ENCODE measurements at regions not wholly inside any gene's neighbourhood (a gene's known extent, or its start where the extent isn't known, plus 50 kb on each side); places are given as distances from the start of the nearest gene placed in this dataset.

GRCh38 chr14:86652526-86652925, 1122.6 kb downstream of the FLRT2 start:
- Histone ChIP-seq H3K79me2 (ENCODE audit: control insufficient read depth, insufficient read depth, low read length) (no peaks in the 10 kb centered on the region), H3K9me3 (replicated peaks; ENCODE audit: control insufficient read depth, insufficient read depth, low read length) (no peaks in the 10 kb centered on the region), H3K27ac (ENCODE audit: control insufficient read depth, insufficient read depth) (no peak overlapping the region), H3K4me3 (no peak overlapping the region), H3K4me1 (ENCODE audit: control insufficient read depth, insufficient read depth, low read length) (no peaks in the 10 kb centered on the region), H3K27me3 (replicated peaks in 1 of 2; ENCODE audit: control insufficient read depth in 2 of 2, insufficient read depth in 2 of 2, low read length in 1 of 2) (no peaks in the 10 kb centered on the region), H3K9ac (ENCODE audit: control insufficient read depth, insufficient read depth, low read length) (no peak overlapping the region), H3K36me3 (ENCODE audit: control insufficient read depth in 2 of 2, insufficient read depth in 2 of 2, low read length in 1 of 2) (no peaks in the 10 kb centered on the region), H4K20me1 (ENCODE audit: control insufficient read depth, insufficient read depth) (no peaks in the 10 kb centered on the region), H3K4me2 (ENCODE audit: control insufficient read depth, insufficient read depth) (no peak overlapping the region), H2AFZ (ENCODE audit: control insufficient read depth, low read depth, low read length) (no peak overlapping the region)
- WGBS (ENCODE audit: insufficient coverage, insufficient replicate concordance, low lambda C conversion rate, missing lambda C conversion rate) = 26% methylated on average over 4 of the region's 4 CpGs
- DNase-seq (ENCODE audit: low read depth, low spot score) = no peak
- ChIA-PET POLR2A (no interaction called here), SMC1A (ENCODE audit: uncharacterized antibody, unreplicated experiment) (interaction anchor here (1.4 kb wide), 1 partner anchor 13 kb away, joined by 4 read pairs; no protein-coding TSS in a partner anchor), CTCF (interaction anchor here (1.2 to 3.6 kb wide), 3 partner anchors 10 to 785 kb away, joined by 3 to 23 read pairs (median 3); no protein-coding TSS in a partner anchor), RAD21 (ENCODE audit: unreplicated experiment) (no interaction called here)
- TF ChIP-seq CHD1 (IDR thresholded peaks at IDR 0.05; ENCODE audit: low read depth, low read length) = no peak
- no peak for TF ChIP-seq STAT1 (conservative IDR thresholded peaks at IDR 0.05)
- TF ChIP-seq ZNF687 (IDR thresholded peaks at IDR 0.05) = no peak
- TF ChIP-seq TCF7 (IDR thresholded peaks at IDR 0.05; ENCODE audit: borderline replicate concordance) = no peak
- TF ChIP-seq TCF12 (IDR thresholded peaks at IDR 0.05; ENCODE audit: low read depth, low read length) = no peak
- no peak for TF ChIP-seq ZNF384 (IDR thresholded peaks at IDR 0.05; ENCODE audit: borderline replicate concordance, low read depth, low read length)
- TF ChIP-seq ZNF24 (IDR thresholded peaks at IDR 0.05) = no peak
- TF ChIP-seq USF2 (IDR thresholded peaks at IDR 0.05; ENCODE audit: borderline replicate concordance, low read depth, low read length) = no peak
- no peak for TF ChIP-seq JUND (IDR thresholded peaks at IDR 0.05; ENCODE audit: low read depth, low read length)
- TF ChIP-seq WRNIP1 (IDR thresholded peaks at IDR 0.05; ENCODE audit: borderline replicate concordance, low read depth, low read length) = no peak
- no peak for TF ChIP-seq CREM (IDR thresholded peaks at IDR 0.05; ENCODE audit: low read depth)
- TF ChIP-seq MLLT1 (IDR thresholded peaks at IDR 0.05) = no peak
- no peak for TF ChIP-seq RFX5 (IDR thresholded peaks at IDR 0.05; ENCODE audit: low read depth, low read length)
- TF ChIP-seq SMAD1 (IDR thresholded peaks at IDR 0.05; ENCODE audit: low read depth, partially characterized antibody) = no peak
- no peak for TF ChIP-seq RELA (IDR thresholded peaks at IDR 0.05; ENCODE audit: borderline replicate concordance, partially characterized antibody)
- no peak for TF ChIP-seq TAF1 (IDR thresholded peaks at IDR 0.05; ENCODE audit: borderline replicate concordance, low read depth, low read length)
- no peak for ATAC-seq
- BruUV-seq (replicated peaks) = no TSS peak
- in situ Hi-C loops (cut with MboI) (no loop called here), intact Hi-C loops (cut with micrococcal nuclease; ENCODE audit: unreplicated experiment) (loop anchor here (5.0 kb wide), 1 partner anchor 190 kb away; no protein-coding TSS in a partner anchor)
- no peak for FAIRE-seq
